ENCODE measurements at regions not wholly inside any gene's neighbourhood (a gene's known extent, or its start where the extent isn't known, plus 50 kb on each side); places are given as distances from the start of the nearest gene placed in this dataset.
"Not testable (repeated sequence)": the region's sequence is repeated elsewhere in the genome, so short reads cannot be mapped to it uniquely, and the experiment has no call there.

GRCh38 chr4:152052451-152053057 lies 291.7 kb upstream of the GATB start:
- no peak overlapping the region for H3K27ac ChIP-seq (ENCODE audit: poor library complexity, severe bottlenecking)
- H3K4me1 ChIP-seq (ENCODE audit: insufficient read depth, poor library complexity, severe bottlenecking): no peaks in the 10 kb centered on the region
- ATAC-seq (ENCODE audit: low read depth) (no peak), DNase-seq (ENCODE audit: low spot score) (no peak)
- no peak for TF ChIP-seq CTCF (IDR thresholded peaks at IDR 0.05; ENCODE audit: poor library complexity, severe bottlenecking)
- peaks cover 4% of the 10 kb centered on the region for H3K27me3 ChIP-seq (ENCODE audit: insufficient read depth, poor library complexity, severe bottlenecking)
- H3K9me3 ChIP-seq (ENCODE audit: severe bottlenecking): peaks cover 2% of the 10 kb centered on the region
- H3K36me3 ChIP-seq (ENCODE audit: low read depth): no peaks in the 10 kb centered on the region
- H3K4me3 ChIP-seq (ENCODE audit: severe bottlenecking): no peak overlapping the region

GRCh38 chr4:152051332-152051731 lies 290.5 kb upstream of the GATB start:
- not testable (repeated sequence) for H3K27me3 ChIP-seq (ENCODE audit: insufficient read depth, poor library complexity, severe bottlenecking); H3K9me3 ChIP-seq (ENCODE audit: severe bottlenecking); H3K4me1 ChIP-seq (ENCODE audit: insufficient read depth, poor library complexity, severe bottlenecking); H3K27ac ChIP-seq (ENCODE audit: poor library complexity, severe bottlenecking); H3K36me3 ChIP-seq (ENCODE audit: low read depth); H3K4me3 ChIP-seq (ENCODE audit: severe bottlenecking); DNase-seq (ENCODE audit: low spot score); ATAC-seq (ENCODE audit: low read depth)

GRCh38 chr4:152050106-152050505 lies 289.3 kb upstream of the GATB start:
- no peaks in the 10 kb centered on the region for H3K4me1 ChIP-seq (ENCODE audit: insufficient read depth, poor library complexity, severe bottlenecking)
- H3K27me3 ChIP-seq (ENCODE audit: insufficient read depth, poor library complexity, severe bottlenecking): peaks cover 4% of the 10 kb centered on the region
- no peak for TF ChIP-seq CTCF (IDR thresholded peaks at IDR 0.05; ENCODE audit: poor library complexity, severe bottlenecking)
- ATAC-seq (ENCODE audit: low read depth) (no peak), DNase-seq (ENCODE audit: low spot score) (no peak)
- H3K36me3 ChIP-seq (ENCODE audit: low read depth): no peaks in the 10 kb centered on the region
- H3K27ac ChIP-seq (ENCODE audit: poor library complexity, severe bottlenecking): no peak overlapping the region
- no peaks in the 10 kb centered on the region for H3K9me3 ChIP-seq (ENCODE audit: severe bottlenecking)
- no peak overlapping the region for H3K4me3 ChIP-seq (ENCODE audit: severe bottlenecking)

- Histone ChIP-seq H3K36me3 (ENCODE audit: low read depth) (no peaks in the 10 kb centered on the region), H3K9me3 (ENCODE audit: severe bottlenecking) (no peaks in the 10 kb centered on the region), H3K4me3 (ENCODE audit: severe bottlenecking) (no peak overlapping the region), H3K27me3 (ENCODE audit: insufficient read depth, poor library complexity, severe bottlenecking) (no peaks in the 10 kb centered on the region), H3K4me1 (ENCODE audit: insufficient read depth, poor library complexity, severe bottlenecking) (no peaks in the 10 kb centered on the region), H3K27ac (ENCODE audit: poor library complexity, severe bottlenecking) (no peak overlapping the region)
- TF ChIP-seq CTCF (IDR thresholded peaks at IDR 0.05; ENCODE audit: poor library complexity, severe bottlenecking): no peak
- ATAC-seq (ENCODE audit: low read depth): no peak
- DNase-seq (ENCODE audit: low spot score): no peak
These were observed 286.6 kb upstream of the GATB start for GRCh38 chr4:152047451-152047850.

- Histone ChIP-seq H3K4me1 (ENCODE audit: insufficient read depth, poor library complexity, severe bottlenecking) (no peaks in the 10 kb centered on the region), H3K27ac (ENCODE audit: poor library complexity, severe bottlenecking) (no peak overlapping the region), H3K27me3 (ENCODE audit: insufficient read depth, poor library complexity, severe bottlenecking) (no peaks in the 10 kb centered on the region), H3K36me3 (ENCODE audit: low read depth) (no peaks in the 10 kb centered on the region), H3K9me3 (ENCODE audit: severe bottlenecking) (no peaks in the 10 kb centered on the region), H3K4me3 (ENCODE audit: severe bottlenecking) (no peak overlapping the region)
- DNase-seq (ENCODE audit: low spot score): no peak
- no peak for TF ChIP-seq CTCF (IDR thresholded peaks at IDR 0.05; ENCODE audit: poor library complexity, severe bottlenecking)
- no peak for ATAC-seq (ENCODE audit: low read depth)
These were observed 285.2 kb upstream of the GATB start for GRCh38 chr4:152045807-152046571.
